GM12878 (cell line): ENCODE measurements at regions not wholly inside any gene's neighbourhood (a gene's known extent, or its start where the extent isn't known, plus 50 kb on each side); places are given as distances from the start of the nearest gene placed in this dataset.

Experiments
- ATAC-seq: fragments of 200-7000 bp; cut with Tn5 transposase; 3 replicates; pipeline ENCODE4 v1.9.1; 2020; ENCODE audit warnings: mild to moderate bottlenecking, moderate library complexity
- BruUV-seq: library from RNA; stranded (reverse); fragments of 400-500 nt; replicated peaks from 2 replicates; lab custom pipeline; 2021; lab: Mats Ljungman, UMichigan
- CTCF ChIA-PET: fragments of 300-600 bp; sonication (Branson Sonifier 250); formaldehyde crosslinking; extraction: SDS; loops from one replicate; lab custom pipeline; 2021; ENCODE audit warnings: inconsistent platforms; lab: Yijun Ruan, JAX
- POLR2A ChIA-PET: fragments of 350-600 bp; formaldehyde crosslinking; extraction: SDS; loops from one replicate; lab custom pipeline; 2021; ENCODE audit warnings: inconsistent platforms; lab: Charles Lee
- RAD21 ChIA-PET: fragments of 300-600 bp; sonication (Branson Sonifier 250); formaldehyde crosslinking; loops from one replicate; lab custom pipeline; 2023; ENCODE audit warnings: antibody characterized with exemption; ENCODE audit not compliant: unreplicated experiment; lab: Charles Lee
- SMC1A ChIA-PET: fragments of 300-600 bp; sonication (Branson Sonifier 250); formaldehyde crosslinking; loops from one replicate; lab custom pipeline; 2023; ENCODE audit not compliant: unreplicated experiment, uncharacterized antibody; lab: Charles Lee
- DNase-seq: peaks from one replicate; pipeline ENCODE4 v3.0.0-alpha.2; 2011; ENCODE audit warnings: low read depth, low spot score
- FAIRE-seq: peaks from 3 replicates; lab custom pipeline; 2011; peaks lifted over from hg19 to GRCh38; lab: Jason Lieb, UNC
- H2AFZ ChIP-seq: 2 replicates; pipeline ENCODE4 v1.6.0; 2011; ENCODE audit warnings: low read depth, low read length, control low read depth; ENCODE audit not compliant: control insufficient read depth
- H3K27ac ChIP-seq: 2 replicates; pipeline ENCODE4 v1.5.1; 2011; ENCODE audit warnings: control low read depth; ENCODE audit not compliant: control insufficient read depth, insufficient read depth
- H3K27me3 ChIP-seq, 2 experiments: replicated peaks in 1 of 2; 2 replicates each; pipeline versions ENCODE4 v1.6.0 to v1.6.1; 2011; ENCODE audit warnings: low read length in 1 of 2; ENCODE audit not compliant: control insufficient read depth in 2 of 2, insufficient read depth in 2 of 2
- H3K36me3 ChIP-seq, 2 experiments: 2 replicates each; pipeline ENCODE4 v1.5.1; 2011; ENCODE audit warnings: low read length in 1 of 2; ENCODE audit not compliant: control insufficient read depth in 2 of 2, insufficient read depth in 2 of 2
- H3K4me1 ChIP-seq: 2 replicates; pipeline ENCODE4 v1.6.1; 2011; ENCODE audit warnings: mild to moderate bottlenecking, low read length, moderate library complexity, mixed read lengths; ENCODE audit not compliant: control insufficient read depth, insufficient read depth
- H3K4me2 ChIP-seq: 2 replicates; pipeline ENCODE4 v1.6.0; 2011; ENCODE audit warnings: control low read depth; ENCODE audit not compliant: control insufficient read depth, insufficient read depth
- H3K4me3 ChIP-seq: fragments of 200-600 bp; sonication (generic); 2 replicates; pipeline ENCODE4 v1.5.1; 2016
- H3K79me2 ChIP-seq: 2 replicates; pipeline ENCODE4 v1.6.0; 2011; ENCODE audit warnings: low read length; ENCODE audit not compliant: control insufficient read depth, insufficient read depth
- H3K9ac ChIP-seq: 2 replicates; pipeline ENCODE4 v1.8.0; 2011; ENCODE audit warnings: low read length, control low read depth, mixed read lengths; ENCODE audit not compliant: control insufficient read depth, insufficient read depth
- H3K9me3 ChIP-seq: replicated peaks from 3 replicates; pipeline ENCODE4 v1.5.1; 2011; ENCODE audit warnings: mild to moderate bottlenecking, low read length; ENCODE audit not compliant: control insufficient read depth, insufficient read depth
- H4K20me1 ChIP-seq: 2 replicates; pipeline ENCODE4 v1.6.0; 2011; ENCODE audit not compliant: control insufficient read depth, insufficient read depth
- ETV6 ChIP-seq, 2 experiments: fragments of 450-650 bp in 1 of 2; IDR thresholded peaks in 1 of 2; conservative IDR thresholded peaks in 1 of 2; 2 replicates each; pipeline ENCODE4 v1.6.1; 2014; ENCODE audit warnings: antibody characterized with exemption in 1 of 2, borderline replicate concordance in 1 of 2, low read depth in 1 of 2, mild to moderate bottlenecking in 1 of 2, moderate library complexity in 1 of 2
- PAX5 ChIP-seq: IDR thresholded peaks from 2 replicates; pipeline ENCODE4 v1.6.1; 2011; ENCODE audit warnings: low read depth, low read length, borderline replicate concordance
- SPI1 ChIP-seq: IDR thresholded peaks from 2 replicates; pipeline ENCODE4 v1.6.1; 2011; ENCODE audit warnings: low read depth, mild to moderate bottlenecking, low read length, moderate library complexity, borderline replicate concordance; ENCODE audit not compliant: insufficient read depth
- WGBS: methylation state at CpG from one replicate; pipeline ENCODE4 v1.1.6; 2016; ENCODE audit warnings: low lambda C conversion rate; ENCODE audit not compliant: insufficient replicate concordance, insufficient coverage; ENCODE audit errors: missing lambda C conversion rate; 5-methylcytosine and 5-hydroxymethylcytosine counted together
- in situ Hi-C: fragments of 300-500 bp; cut with MboI; formaldehyde crosslinking; loops from 9 replicates; pipeline ENCODE4 v1.14.3; 2018; ENCODE audit warnings: mixed read lengths
- intact Hi-C: fragments of 100-400 bp; cut with micrococcal nuclease; formaldehyde crosslinking; loops from one replicate; pipeline ENCODE4 v1.14.2; 2022; ENCODE audit not compliant: unreplicated experiment

DNA sequence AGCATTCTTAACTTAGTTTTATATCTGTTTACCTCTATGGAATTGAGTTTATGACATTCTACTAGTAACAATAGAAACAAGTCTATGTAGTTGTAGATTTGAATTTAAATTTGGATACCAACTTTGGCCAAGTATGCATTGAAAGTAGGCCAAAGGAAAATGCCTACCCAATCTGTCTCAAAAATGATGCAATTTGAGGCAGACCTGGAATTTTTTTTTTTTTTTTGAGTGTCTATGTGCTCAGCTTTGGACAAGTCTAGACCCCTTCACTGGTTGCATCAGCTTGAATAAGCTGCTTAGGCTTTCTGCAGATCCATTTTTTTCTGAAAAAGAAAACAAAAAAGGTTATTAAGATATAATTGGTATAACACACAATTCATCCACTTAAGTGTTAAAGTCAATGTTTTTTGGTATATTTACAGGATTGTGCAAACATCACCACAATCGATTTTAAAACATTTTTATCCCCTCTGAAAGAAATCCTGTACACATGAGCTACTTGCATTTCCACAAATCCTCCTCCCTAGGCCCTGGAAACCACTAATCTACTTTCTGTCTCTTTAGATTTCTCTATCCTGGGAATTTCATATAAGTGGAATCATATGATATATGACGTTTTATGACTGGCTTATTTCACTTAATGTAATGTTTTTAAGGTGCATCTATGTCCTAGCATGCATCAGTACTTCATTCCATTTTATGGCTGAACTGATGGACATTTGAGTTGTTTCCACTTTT is 185.1 kb upstream of the CCDC68 start:
- H3K27ac ChIP-seq, result no peak overlapping the region
- SMC1A ChIA-PET, result no interaction called here
- FAIRE-seq (no peak), DNase-seq (no peak), ATAC-seq (no peak)
- no peak overlapping the region for H3K4me2 ChIP-seq
- H3K4me3 ChIP-seq, result no peak overlapping the region
- no TSS peak for BruUV-seq
- no peak overlapping the region for H3K9ac ChIP-seq
- H3K79me2 ChIP-seq, result no peaks in the 10 kb centered on the region
- no peaks in the 10 kb centered on the region for H3K4me1 ChIP-seq
- no peaks in the 10 kb centered on the region; the same call in 2 of the 3 replicates for H3K9me3 ChIP-seq
- H2AFZ ChIP-seq, result no peak overlapping the region
- intact Hi-C loops, result no loop called here
- CTCF ChIA-PET, result interaction anchor here (1.0 kb wide), 1 partner anchor 763 kb away, joined by 3 read pairs; no protein-coding TSS in a partner anchor
- H3K36me3 ChIP-seq, result no peaks in the 10 kb centered on the region
- WGBS, result 0% methylated on average over 2 of the region's 2 CpGs
- no peaks in the 10 kb centered on the region for H4K20me1 ChIP-seq
- POLR2A ChIA-PET, result no interaction called here
- in situ Hi-C loops, result no loop called here
- no peak for TF ChIP-seq ETV6 (conservative IDR thresholded peaks at IDR 0.05 in 1 of 2, IDR thresholded peaks at IDR 0.05 in 1 of 2; ENCODE audit: borderline replicate concordance in 1 of 2, low read depth in 1 of 2)
- TF ChIP-seq, all 136 proteins: peak for 0
- H3K27me3 ChIP-seq, result 0 out of 4 replicates have a peak, but pooled peaks cover 0 to 3% of the 10 kb centered on the region in 2 experiments
- RAD21 ChIA-PET, result no interaction called here

DNA sequence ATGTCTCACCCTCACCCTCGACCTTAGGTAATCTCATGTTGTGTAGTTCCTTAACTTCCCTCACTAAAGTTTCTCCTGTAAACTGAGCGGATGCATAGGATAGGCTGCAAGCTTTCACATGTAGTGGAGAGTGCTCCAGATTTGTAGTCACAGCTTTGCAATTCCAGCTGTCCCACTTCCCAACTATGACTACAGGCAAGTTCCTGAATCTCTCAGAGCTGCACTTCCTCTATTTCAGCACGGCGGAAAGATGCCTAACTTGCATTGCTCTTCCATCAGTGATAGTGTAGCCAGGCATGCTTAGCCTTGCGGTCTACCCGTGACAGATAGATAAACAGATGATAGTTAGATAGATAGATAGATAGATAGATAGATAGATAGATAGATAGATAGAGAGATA is 183.1 kb upstream of the CCDC68 start:
- Histone ChIP-seq H3K9ac (no peak overlapping the region), H3K9me3 (no peaks in the 10 kb centered on the region; the same call in 2 of the 3 replicates), H3K79me2 (no peaks in the 10 kb centered on the region), H3K27me3 (0 out of 4 replicates have a peak, but pooled peaks cover 0 to 3% of the 10 kb centered on the region in 2 experiments), H3K4me3 (no peak overlapping the region), H4K20me1 (no peaks in the 10 kb centered on the region), H3K4me1 (no peaks in the 10 kb centered on the region), H3K27ac (no peak overlapping the region), H2AFZ (no peak overlapping the region), H3K4me2 (no peak overlapping the region), H3K36me3 (no peaks in the 10 kb centered on the region)
- RAD21 ChIA-PET, result no interaction called here
- TF ChIP-seq SPI1, result peak; percentile 47; the same call in 1 of the 2 replicates
- no peak for TF ChIP-seq PAX5
- BruUV-seq, result no TSS peak
- ATAC-seq (no peak), FAIRE-seq (no peak), DNase-seq (no peak)
- in situ Hi-C loops (no loop called here), intact Hi-C loops (no loop called here)
- 72% methylated on average over 6 of the region's 6 CpGs for WGBS
- CTCF ChIA-PET, result interaction anchor here (1.4 kb wide), 1 partner anchor 10 kb away, joined by 4 read pairs; no protein-coding TSS in a partner anchor
- SMC1A ChIA-PET, result no interaction called here
- POLR2A ChIA-PET, result no interaction called here
